ENCODE measurements at regions not wholly inside any gene's neighbourhood (a gene's known extent, or its start where the extent isn't known, plus 50 kb on each side); places are given as distances from the start of the nearest gene placed in this dataset.

DNA sequence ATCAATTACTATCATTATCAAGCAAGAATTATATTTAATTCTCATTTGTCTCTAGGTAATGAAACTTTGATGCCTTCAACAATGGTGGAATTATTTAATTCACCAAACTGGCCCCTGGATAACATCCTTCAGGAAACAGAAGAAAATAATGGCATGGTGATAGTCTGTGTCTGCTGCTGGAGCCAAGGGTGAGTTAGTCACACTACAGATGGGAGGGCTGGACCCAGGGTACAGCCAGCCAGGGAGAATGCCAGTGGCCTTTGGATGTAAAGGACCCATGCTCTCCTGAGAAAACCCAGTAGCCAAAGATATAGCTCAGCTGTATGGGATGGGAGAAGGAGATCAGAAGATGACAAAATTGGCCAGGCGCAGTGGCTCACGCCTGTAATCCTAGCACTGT is 60.0 kb upstream of the CNKSR3 start:
- Histone ChIP-seq H3K27ac (no peak overlapping the region), H3K9me3 (no peaks in the 10 kb centered on the region), H3K4me3 (no peak overlapping the region), H3K36me3 (no peaks in the 10 kb centered on the region), H3K27me3 (ENCODE audit: low read depth) (no peaks in the 10 kb centered on the region), H3K4me1 (no peaks in the 10 kb centered on the region)
- DNase-seq (no peak), ATAC-seq (no peak)
- TF ChIP-seq, protein P1, sequence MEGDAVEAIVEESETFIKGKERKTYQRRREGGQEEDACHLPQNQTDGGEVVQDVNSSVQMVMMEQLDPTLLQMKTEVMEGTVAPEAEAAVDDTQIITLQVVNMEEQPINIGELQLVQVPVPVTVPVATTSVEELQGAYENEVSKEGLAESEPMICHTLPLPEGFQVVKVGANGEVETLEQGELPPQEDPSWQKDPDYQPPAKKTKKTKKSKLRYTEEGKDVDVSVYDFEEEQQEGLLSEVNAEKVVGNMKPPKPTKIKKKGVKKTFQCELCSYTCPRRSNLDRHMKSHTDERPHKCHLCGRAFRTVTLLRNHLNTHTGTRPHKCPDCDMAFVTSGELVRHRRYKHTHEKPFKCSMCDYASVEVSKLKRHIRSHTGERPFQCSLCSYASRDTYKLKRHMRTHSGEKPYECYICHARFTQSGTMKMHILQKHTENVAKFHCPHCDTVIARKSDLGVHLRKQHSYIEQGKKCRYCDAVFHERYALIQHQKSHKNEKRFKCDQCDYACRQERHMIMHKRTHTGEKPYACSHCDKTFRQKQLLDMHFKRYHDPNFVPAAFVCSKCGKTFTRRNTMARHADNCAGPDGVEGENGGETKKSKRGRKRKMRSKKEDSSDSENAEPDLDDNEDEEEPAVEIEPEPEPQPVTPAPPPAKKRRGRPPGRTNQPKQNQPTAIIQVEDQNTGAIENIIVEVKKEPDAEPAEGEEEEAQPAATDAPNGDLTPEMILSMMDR (IDR thresholded peaks at IDR 0.05): no peak
- intact Hi-C loops (cut with DNase I): no loop called here

DNA sequence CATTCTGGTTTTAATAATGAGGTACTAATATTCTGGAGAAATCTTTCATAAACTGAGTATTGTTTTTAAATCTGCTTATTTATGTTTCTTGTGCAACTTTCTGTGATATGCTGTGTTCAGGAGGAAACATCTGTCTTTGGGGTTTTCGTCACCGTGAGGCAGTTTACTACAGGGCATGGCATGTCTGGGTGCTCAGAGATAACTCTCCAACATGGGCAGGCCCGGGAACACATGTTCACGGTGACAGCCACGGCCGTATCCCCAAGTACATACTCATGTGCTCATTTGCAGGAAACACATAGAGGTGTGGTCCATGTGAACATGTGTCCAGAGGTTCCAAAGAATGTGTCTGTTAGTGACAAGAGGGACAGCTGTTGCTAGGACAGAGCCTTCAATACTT is 62.1 kb upstream of the CNKSR3 start:
- DNase-seq (no peak), ATAC-seq (peak in 1 of 2 donors; percentile 29)
- Histone ChIP-seq H3K4me3 (no peak overlapping the region), H3K36me3 (no peaks in the 10 kb centered on the region), H3K27me3 (ENCODE audit: low read depth) (no peaks in the 10 kb centered on the region), H3K27ac (no peak overlapping the region), H3K9me3 (no peaks in the 10 kb centered on the region), H3K4me1 (no peaks in the 10 kb centered on the region)
- intact Hi-C loops (cut with DNase I): no loop called here
- TF ChIP-seq, protein P1 (IDR thresholded peaks at IDR 0.05): no peak

DNA sequence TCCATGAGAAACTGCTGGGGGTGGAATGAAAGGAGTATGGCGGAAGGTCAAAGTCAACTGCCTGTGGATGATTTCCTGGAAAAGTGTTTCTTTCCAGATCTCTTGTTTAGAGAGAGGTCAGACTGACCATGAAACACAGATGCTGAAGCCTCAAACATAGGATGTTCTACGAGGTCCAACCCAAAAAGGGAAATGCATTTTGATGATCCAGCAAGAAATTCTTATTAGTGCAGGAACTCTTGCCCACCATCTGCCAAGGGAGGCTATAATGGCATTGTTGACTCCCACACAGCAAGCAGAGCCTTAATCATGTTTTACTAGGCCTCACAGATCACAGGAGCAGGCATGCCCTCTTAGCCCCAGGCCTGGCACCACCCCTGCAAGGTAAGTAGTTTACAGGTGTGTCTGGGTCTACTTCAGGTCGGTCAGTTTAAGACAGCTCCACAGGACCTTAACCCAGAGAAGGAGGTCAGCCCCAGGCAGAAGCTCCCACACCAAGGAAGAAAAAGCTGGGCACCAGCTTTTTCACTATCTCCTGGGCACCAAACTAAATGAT is 67.6 kb upstream of the CNKSR3 start:
- TF ChIP-seq, protein P1 (IDR thresholded peaks at IDR 0.05): no peak
- Histone ChIP-seq H3K4me3 (no peak overlapping the region), H3K36me3 (no peaks in the 10 kb centered on the region), H3K9me3 (peaks cover 9% of the 10 kb centered on the region), H3K27me3 (ENCODE audit: low read depth) (no peaks in the 10 kb centered on the region), H3K4me1 (no peaks in the 10 kb centered on the region), H3K27ac (no peak overlapping the region)
- intact Hi-C loops (cut with DNase I): no loop called here
- ATAC-seq: no peak
- no peak for DNase-seq

DNA sequence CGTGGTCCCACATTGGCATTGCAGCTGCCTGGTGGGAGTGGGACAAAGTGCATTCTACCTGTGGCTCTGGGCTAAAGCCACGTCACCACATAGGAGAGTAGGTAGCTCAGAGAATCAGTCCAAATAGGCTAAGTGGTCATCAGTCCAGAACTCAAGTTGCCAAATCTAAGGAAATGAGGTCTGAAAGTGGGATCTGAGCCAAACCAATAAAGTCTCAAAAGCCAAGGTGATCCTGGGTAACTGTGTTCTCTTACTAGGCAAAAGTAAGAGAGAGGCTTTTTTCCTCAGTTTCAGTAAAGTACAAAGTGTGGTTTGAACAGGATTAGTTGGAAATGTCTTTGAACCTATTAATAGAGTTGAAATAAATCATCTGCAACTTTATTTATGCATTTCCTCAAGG is 68.6 kb upstream of the CNKSR3 start:
- no peaks in the 10 kb centered on the region for H3K36me3 ChIP-seq
- H3K4me1 ChIP-seq: no peaks in the 10 kb centered on the region
- no peak overlapping the region for H3K4me3 ChIP-seq
- intact Hi-C loops (cut with DNase I): no loop called here
- no peaks in the 10 kb centered on the region for H3K27me3 ChIP-seq (ENCODE audit: low read depth)
- peaks cover 9% of the 10 kb centered on the region for H3K9me3 ChIP-seq
- no peak overlapping the region for H3K27ac ChIP-seq
- TF ChIP-seq, protein P1 (IDR thresholded peaks at IDR 0.05): no peak
- DNase-seq (no peak), ATAC-seq (no peak)

DNA sequence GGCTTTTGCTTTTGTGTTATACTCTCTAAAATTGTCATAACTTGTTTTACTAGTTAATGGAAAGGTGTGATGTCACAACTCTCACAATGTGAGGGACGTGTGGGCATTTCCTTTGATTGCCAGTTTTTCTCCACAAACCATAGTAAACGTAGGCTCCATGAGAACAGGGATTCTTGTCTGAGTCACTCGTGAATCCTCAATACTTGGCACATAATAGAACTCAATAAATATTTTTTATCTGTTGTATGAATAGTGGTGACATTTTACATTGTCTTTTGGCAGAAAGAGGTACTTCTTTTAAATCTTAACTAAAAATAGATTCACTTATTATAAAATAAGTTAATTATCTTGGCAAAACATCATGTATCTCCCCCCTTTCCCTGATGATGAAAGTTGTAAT is 69.0 kb upstream of the CNKSR3 start:
- DNase-seq (no peak), ATAC-seq (no peak)
- Histone ChIP-seq H3K27ac (no peak overlapping the region), H3K4me3 (no peak overlapping the region), H3K9me3 (peaks cover 9% of the 10 kb centered on the region), H3K27me3 (ENCODE audit: low read depth) (no peaks in the 10 kb centered on the region), H3K4me1 (no peaks in the 10 kb centered on the region), H3K36me3 (no peaks in the 10 kb centered on the region)
- TF ChIP-seq, protein P1 (IDR thresholded peaks at IDR 0.05): no peak
- intact Hi-C loops (cut with DNase I): no loop called here
